MM.1S (cell line): ENCODE measurements at regions not wholly inside any gene's neighbourhood (a gene's known extent, or its start where the extent isn't known, plus 50 kb on each side); places are given as distances from the start of the nearest gene placed in this dataset.

Source experiments
- DNase-seq: peaks from one replicate; pipeline ENCODE4 v3.0.0-alpha.2; 2015
- H2AFZ ChIP-seq: fragments of 300-600 bp; sonication (generic); 2 replicates; pipeline ENCODE4 v1.6.0; 2016; ENCODE audit warnings: antibody characterized with exemption, low read length
- H3F3A ChIP-seq: fragments of 300-600 bp; sonication (generic); 2 replicates; pipeline ENCODE4 v1.6.1; 2016; ENCODE audit warnings: mild to moderate bottlenecking, antibody characterized with exemption, low read length, moderate library complexity, mixed read lengths; ENCODE audit not compliant: insufficient read depth
- H3K27ac ChIP-seq: fragments of 300-600 bp; sonication (generic); 2 replicates; pipeline ENCODE4 v1.5.1; 2016; ENCODE audit warnings: mild to moderate bottlenecking, low read length
- H3K27me3 ChIP-seq: fragments of 300-600 bp; sonication (generic); replicated peaks from 2 replicates; pipeline ENCODE4 v1.6.0; 2016; ENCODE audit warnings: low read length; ENCODE audit not compliant: insufficient read depth
- H3K36me3 ChIP-seq: fragments of 300-600 bp; sonication (generic); replicated peaks from 2 replicates; pipeline ENCODE4 v1.6.1; 2016; ENCODE audit warnings: mild to moderate bottlenecking, low read length, mixed read lengths; ENCODE audit not compliant: insufficient read depth
- H3K4me1 ChIP-seq: fragments of 300-600 bp; sonication (generic); 2 replicates; pipeline ENCODE4 v1.6.1; 2016; ENCODE audit warnings: low read length, mixed read lengths
- H3K4me2 ChIP-seq: fragments of 300-600 bp; sonication (generic); 2 replicates; pipeline ENCODE4 v1.6.0; 2016; ENCODE audit warnings: low read depth, low read length
- H3K4me3 ChIP-seq: fragments of 300-600 bp; sonication (generic); 2 replicates; pipeline ENCODE4 v1.5.1; 2016; ENCODE audit warnings: low read length, mixed read lengths
- H3K79me2 ChIP-seq: fragments of 300-600 bp; sonication (generic); 2 replicates; pipeline ENCODE4 v1.6.1; 2016; ENCODE audit warnings: mixed run types, low read length, mixed read lengths
- H3K9ac ChIP-seq: fragments of 300-600 bp; sonication (generic); 2 replicates; pipeline ENCODE4 v1.6.1; 2016; ENCODE audit warnings: low read length, mixed read lengths
- H3K9me2 ChIP-seq: fragments of 300-600 bp; sonication (generic); replicated peaks from 2 replicates; pipeline ENCODE4 v1.6.1; 2016; ENCODE audit warnings: mild to moderate bottlenecking, low read length, mixed read lengths; ENCODE audit not compliant: insufficient read depth
- H3K9me3 ChIP-seq: fragments of 300-600 bp; sonication (generic); replicated peaks from 2 replicates; pipeline ENCODE4 v1.6.1; 2016; ENCODE audit warnings: mild to moderate bottlenecking, low read length, mixed read lengths; ENCODE audit not compliant: insufficient read depth
- H4K20me1 ChIP-seq: fragments of 300-600 bp; sonication (generic); 2 replicates; pipeline ENCODE4 v1.6.1; 2016; ENCODE audit warnings: mild to moderate bottlenecking, low read length, moderate library complexity, mixed read lengths; ENCODE audit not compliant: insufficient read depth
- CTCF ChIP-seq: fragments of 300-600 bp; sonication (generic); IDR thresholded peaks from 2 replicates; pipeline ENCODE4 v1.5.1; 2016; ENCODE audit warnings: antibody characterized with exemption, low read length, mixed read lengths
- EZH2 ChIP-seq: fragments of 300-600 bp; sonication (generic); optimal IDR thresholded peaks from 2 replicates; pipeline ENCODE3; 2017; ENCODE audit warnings: low read depth, mild to moderate bottlenecking, antibody characterized with exemption, low read length, mixed read lengths
- EZH2phosphoT487 ChIP-seq: fragments of 300-600 bp; sonication (generic); IDR thresholded peaks from 2 replicates; pipeline ENCODE4 v1.6.1; 2018; ENCODE audit warnings: antibody characterized with exemption, low read length

GRCh38 chr10:118473305-118473960 lies 122.0 kb downstream of the PRLHR start:
- DNase-seq: no peak
- Histone ChIP-seq H3K4me2 (no peak overlapping the region), H3K27ac (no peak overlapping the region)

GRCh38 chr10:118472415-118473304 lies 122.8 kb downstream of the PRLHR start:
- H3K4me3 ChIP-seq: no peak overlapping the region
- H3K9me2 ChIP-seq: no peaks in the 10 kb centered on the region
- H3K36me3 ChIP-seq: no peaks in the 10 kb centered on the region
- no peaks in the 10 kb centered on the region for H3F3A ChIP-seq
- no peaks in the 10 kb centered on the region for H3K4me1 ChIP-seq
- DNase-seq: no peak
- no peaks in the 10 kb centered on the region for H3K27me3 ChIP-seq
- TF ChIP-seq EZH2phosphoT487: no peak
- H2AFZ ChIP-seq: no peak overlapping the region
- H3K79me2 ChIP-seq: no peaks in the 10 kb centered on the region
- no peak overlapping the region for H3K9ac ChIP-seq
- H3K27ac ChIP-seq: no peak overlapping the region
- H3K9me3 ChIP-seq: no peaks in the 10 kb centered on the region
- H3K4me2 ChIP-seq: no peak overlapping the region
- no peaks in the 10 kb centered on the region for H4K20me1 ChIP-seq

More at GRCh38 chr10:118473305-118473960, 122.0 kb downstream of the PRLHR start:
- H4K20me1 ChIP-seq: no peaks in the 10 kb centered on the region
- no peak overlapping the region for H2AFZ ChIP-seq
- H3F3A ChIP-seq: no peaks in the 10 kb centered on the region
- TF ChIP-seq CTCF (no peak), EZH2phosphoT487 (no peak), EZH2 (no peak)
- no peaks in the 10 kb centered on the region for H3K9me3 ChIP-seq
- no peaks in the 10 kb centered on the region for H3K79me2 ChIP-seq
- no peaks in the 10 kb centered on the region for H3K36me3 ChIP-seq
- no peaks in the 10 kb centered on the region for H3K9me2 ChIP-seq
- no peaks in the 10 kb centered on the region for H3K4me1 ChIP-seq
- no peaks in the 10 kb centered on the region for H3K27me3 ChIP-seq
- no peak overlapping the region for H3K9ac ChIP-seq
- H3K4me3 ChIP-seq: no peak overlapping the region

- H4K20me1 ChIP-seq: no peaks in the 10 kb centered on the region
- no peaks in the 10 kb centered on the region for H3K79me2 ChIP-seq
- TF ChIP-seq EZH2phosphoT487 (no peak), EZH2 (no peak), CTCF (no peak)
- no peak overlapping the region for H3K4me2 ChIP-seq
- H2AFZ ChIP-seq: no peak overlapping the region
- no peak for DNase-seq
- no peaks in the 10 kb centered on the region for H3K9me3 ChIP-seq
- no peak overlapping the region for H3K9ac ChIP-seq
- H3K36me3 ChIP-seq: no peaks in the 10 kb centered on the region
- no peaks in the 10 kb centered on the region for H3K27me3 ChIP-seq
- no peaks in the 10 kb centered on the region for H3K9me2 ChIP-seq
- H3K4me3 ChIP-seq: no peak overlapping the region
- no peak overlapping the region for H3K27ac ChIP-seq
- no peaks in the 10 kb centered on the region for H3F3A ChIP-seq
- H3K4me1 ChIP-seq: no peaks in the 10 kb centered on the region
Observed at GRCh38 chr10:118471863-118472262, 123.6 kb downstream of the PRLHR start.

- Histone ChIP-seq H3K79me2 (no peaks in the 10 kb centered on the region), H4K20me1 (no peaks in the 10 kb centered on the region), H3K36me3 (no peaks in the 10 kb centered on the region), H3F3A (no peaks in the 10 kb centered on the region), H3K9me3 (no peaks in the 10 kb centered on the region), H3K4me1 (no peaks in the 10 kb centered on the region), H3K27ac (no peak overlapping the region), H3K4me2 (no peak overlapping the region), H3K9me2 (no peaks in the 10 kb centered on the region), H3K9ac (no peak overlapping the region), H3K4me3 (no peak overlapping the region), H2AFZ (no peak overlapping the region), H3K27me3 (no peaks in the 10 kb centered on the region)
- no peak for TF ChIP-seq CTCF
- TF ChIP-seq EZH2: no peak
- TF ChIP-seq EZH2phosphoT487: no peak
- DNase-seq: no peak
Observed at GRCh38 chr10:118470470-118470869, 125.0 kb downstream of the PRLHR start.
